HepG2 (cell line): ENCODE measurements at regions not wholly inside any gene's neighbourhood (a gene's known extent, or its start where the extent isn't known, plus 50 kb on each side); places are given as distances from the start of the nearest gene placed in this dataset.

Experiments used
- ATAC-seq: fragments of 200-7000 bp; cut with Tn5 transposase; 3 replicates; pipeline ENCODE4 v1.9.1; 2020; ENCODE audit warnings: mild to moderate bottlenecking, moderate library complexity
- BruUV-seq: library from RNA; stranded (reverse); fragments of 400-500 nt; replicated peaks from 2 replicates; lab custom pipeline; 2021; lab: Mats Ljungman, UMichigan
- CTCF ChIA-PET: fragments of 300-600 bp; formaldehyde crosslinking; extraction: SDS; loops from one replicate; lab custom pipeline; 2021; ENCODE audit warnings: low total read pairs, inconsistent platforms, low intra/inter-chr PET ratio; lab: Yijun Ruan, JAX
- POLR2A ChIA-PET: fragments of 350-600 bp; sonication (Branson Sonifier 250); formaldehyde crosslinking; loops from one replicate; lab custom pipeline; 2020; ENCODE audit warnings: antibody characterized with exemption, inconsistent platforms; lab: Yijun Ruan, JAX
- DNase-seq: peaks from one replicate; pipeline ENCODE4 v3.0.0-alpha.2; 2015; ENCODE audit warnings: low spot score
- FAIRE-seq: peaks from 3 replicates; lab custom pipeline; 2011; peaks lifted over from hg19 to GRCh38; lab: Jason Lieb, UNC
- H2AFZ ChIP-seq: one replicate; pipeline ENCODE4 v1.6.1; 2011; ENCODE audit warnings: low read length, inconsistent platforms
- H3K27ac ChIP-seq: fragments of 300-600 bp; 3 replicates; pipeline ENCODE4 v1.8.0; 2011; ENCODE audit warnings: mixed run types, mild to moderate bottlenecking, mixed read lengths, low read length, inconsistent platforms; ENCODE audit not compliant: insufficient read depth; ENCODE audit errors: extremely low read length
- H3K27me3 ChIP-seq, 2 experiments: fragments of 200-600 bp in 1 of 2; 2 replicates in 1 of 2; 3 replicates in 1 of 2; pipeline versions ENCODE4 v1.6.0 to v1.8.0; 2011; ENCODE audit warnings: low read length in 2 of 2, mild to moderate bottlenecking in 2 of 2, moderate library complexity in 2 of 2, inconsistent platforms in 1 of 2; ENCODE audit not compliant: insufficient read depth in 2 of 2, control insufficient read depth in 1 of 2
- H3K36me3 ChIP-seq, 2 experiments: fragments of 200-600 bp in 1 of 2; replicated peaks in 1 of 2; 2 replicates in 1 of 2; 3 replicates in 1 of 2; pipeline versions ENCODE4 v1.5.1 to v1.8.0; 2011; ENCODE audit warnings: low read length in 2 of 2, inconsistent platforms in 1 of 2; ENCODE audit not compliant: insufficient read depth in 2 of 2, control insufficient read depth in 1 of 2
- H3K4me1 ChIP-seq: 2 replicates; pipeline ENCODE4 v1.5.1; 2012; ENCODE audit warnings: low read length, inconsistent platforms; ENCODE audit not compliant: insufficient read depth
- H3K4me2 ChIP-seq: 2 replicates; pipeline ENCODE4 v1.6.0; 2011; ENCODE audit warnings: low read depth, low read length, inconsistent platforms
- H3K4me3 ChIP-seq, 3 experiments: fragments of 200-600 bp in 1 of 3; sonication (generic), shearing (Covaris generic) in 1 of 3; replicated peaks in 1 of 3; 2 replicates each; pipeline ENCODE4 v1.5.1; 2011 to 2016; ENCODE audit warnings: low read length in 3 of 3, inconsistent platforms in 2 of 3, low read depth in 2 of 3, mild to moderate bottlenecking in 2 of 3, control low read depth in 1 of 3, mixed read lengths in 1 of 3; ENCODE audit not compliant: insufficient read depth in 1 of 3
- H3K79me2 ChIP-seq: one replicate; pipeline ENCODE4 v1.6.1; 2011; ENCODE audit warnings: low read length, inconsistent platforms; ENCODE audit not compliant: insufficient read depth
- H3K9ac ChIP-seq: 2 replicates; pipeline ENCODE4 v1.6.0; 2011; ENCODE audit warnings: mild to moderate bottlenecking, low read depth, low read length, inconsistent platforms; ENCODE audit not compliant: insufficient read depth
- H3K9me3 ChIP-seq: 2 replicates; pipeline ENCODE4 v1.5.1; 2012; ENCODE audit warnings: mild to moderate bottlenecking, low read length
- H4K20me1 ChIP-seq: 2 replicates; pipeline ENCODE4 v1.6.0; 2011; ENCODE audit warnings: inconsistent platforms, mild to moderate bottlenecking, low read length, moderate library complexity; ENCODE audit not compliant: insufficient read depth
- ARNTL ChIP-seq: sonication (generic); formaldehyde crosslinking; IDR thresholded peaks from 2 replicates; pipeline ENCODE4 v1.4.0; 2020; ENCODE audit warnings: mild to moderate bottlenecking, missing genetic modification reagents
- EP300 ChIP-seq, 3 experiments: sonication (generic) in 1 of 3; formaldehyde crosslinking in 1 of 3; IDR thresholded peaks; 2 replicates each; pipeline versions ENCODE4 v1.5.1 to v1.6.1; 2011 to 2020; ENCODE audit warnings: low read depth in 2 of 3, low read length in 2 of 3, borderline replicate concordance in 1 of 3, improper control_type of control experiment in 1 of 3, mild to moderate bottlenecking in 1 of 3, missing genetic modification reagents in 1 of 3, moderate library complexity in 1 of 3
- HDAC6 ChIP-seq: fragments of 200-600 bp; sonication (generic); IDR thresholded peaks from 2 replicates; pipeline ENCODE4 v1.7.0; 2017; ENCODE audit warnings: mild to moderate bottlenecking, antibody characterized with exemption, low read length, low read depth
- HNRNPK ChIP-seq: fragments of 200-400 bp; formaldehyde crosslinking; IDR thresholded peaks from 2 replicates; pipeline ENCODE4 v1.6.1; 2018; ENCODE audit warnings: low read length, low read depth, moderate library complexity, mild to moderate bottlenecking; ENCODE audit not compliant: poor library complexity, severe bottlenecking
- NFYC ChIP-seq: IDR thresholded peaks from 2 replicates; pipeline ENCODE4 v1.6.1; 2016; ENCODE audit warnings: missing genetic modification reagents, missing compliant biosample characterization
- ZFP90 ChIP-seq: sonication (generic); formaldehyde crosslinking; IDR thresholded peaks from 2 replicates; pipeline ENCODE4 v1.8.0; 2022; ENCODE audit warnings: missing genetic modification reagents, mild to moderate bottlenecking, inconsistent platforms, borderline replicate concordance
- ZMYM3 ChIP-seq: sonication (generic); formaldehyde crosslinking; IDR thresholded peaks from 2 replicates; pipeline ENCODE4 v1.5.1; 2020; ENCODE audit warnings: mild to moderate bottlenecking, missing genetic modification reagents
- ZNF274 ChIP-seq: sonication (generic); formaldehyde crosslinking; IDR thresholded peaks from 2 replicates; pipeline ENCODE4 v1.5.1; 2020; ENCODE audit warnings: mild to moderate bottlenecking, missing genetic modification reagents
- ZNF33B ChIP-seq: sonication (generic); formaldehyde crosslinking; IDR thresholded peaks from 2 replicates; pipeline ENCODE4 v1.5.1; 2020; ENCODE audit warnings: mild to moderate bottlenecking, missing genetic modification reagents
- ZNF383 ChIP-seq: sonication (generic); formaldehyde crosslinking; IDR thresholded peaks from 2 replicates; pipeline ENCODE4 v1.4.0; 2020; ENCODE audit warnings: missing genetic modification reagents, mild to moderate bottlenecking, borderline replicate concordance
- ZNF629 ChIP-seq: sonication (generic); formaldehyde crosslinking; conservative IDR thresholded peaks from 2 replicates; pipeline ENCODE4 v1.5.0; 2020; ENCODE audit warnings: missing genetic modification reagents
- ZNF781 ChIP-seq: sonication (generic); formaldehyde crosslinking; IDR thresholded peaks from 2 replicates; pipeline ENCODE4 v1.5.1; 2020; ENCODE audit warnings: borderline replicate concordance, mild to moderate bottlenecking, missing genetic modification reagents; ENCODE audit errors: not compliant biosample characterization
- WGBS: methylation state at CpG from one replicate; pipeline ENCODE4 v1.1.6; 2017; ENCODE audit warnings: low lambda C conversion rate; 5-methylcytosine and 5-hydroxymethylcytosine counted together
- in situ Hi-C: cut with HindIII; loops from 2 replicates; pipeline ENCODE4 v1.10.0; 2017; ENCODE audit warnings: low pct_unique_long_range_greater_than_20kb; ENCODE audit not compliant: extremely low pct_ligation_motif_present
- intact Hi-C: fragments of 100-400 bp; cut with micrococcal nuclease; formaldehyde crosslinking; loops from one replicate; pipeline ENCODE4 v1.10.0; 2022; ENCODE audit not compliant: unreplicated experiment
- TF ChIP-seq, protein P1 (sequence below): IDR thresholded peaks from 2 replicates; pipeline ENCODE4 v1.6.1; 2012; ENCODE audit warnings: inconsistent platforms
- TF ChIP-seq, protein P2 (sequence below): sonication (generic); formaldehyde crosslinking; IDR thresholded peaks from 2 replicates; pipeline ENCODE4 v1.5.1; 2020; ENCODE audit warnings: missing genetic modification reagents, mild to moderate bottlenecking, borderline replicate concordance

DNA sequence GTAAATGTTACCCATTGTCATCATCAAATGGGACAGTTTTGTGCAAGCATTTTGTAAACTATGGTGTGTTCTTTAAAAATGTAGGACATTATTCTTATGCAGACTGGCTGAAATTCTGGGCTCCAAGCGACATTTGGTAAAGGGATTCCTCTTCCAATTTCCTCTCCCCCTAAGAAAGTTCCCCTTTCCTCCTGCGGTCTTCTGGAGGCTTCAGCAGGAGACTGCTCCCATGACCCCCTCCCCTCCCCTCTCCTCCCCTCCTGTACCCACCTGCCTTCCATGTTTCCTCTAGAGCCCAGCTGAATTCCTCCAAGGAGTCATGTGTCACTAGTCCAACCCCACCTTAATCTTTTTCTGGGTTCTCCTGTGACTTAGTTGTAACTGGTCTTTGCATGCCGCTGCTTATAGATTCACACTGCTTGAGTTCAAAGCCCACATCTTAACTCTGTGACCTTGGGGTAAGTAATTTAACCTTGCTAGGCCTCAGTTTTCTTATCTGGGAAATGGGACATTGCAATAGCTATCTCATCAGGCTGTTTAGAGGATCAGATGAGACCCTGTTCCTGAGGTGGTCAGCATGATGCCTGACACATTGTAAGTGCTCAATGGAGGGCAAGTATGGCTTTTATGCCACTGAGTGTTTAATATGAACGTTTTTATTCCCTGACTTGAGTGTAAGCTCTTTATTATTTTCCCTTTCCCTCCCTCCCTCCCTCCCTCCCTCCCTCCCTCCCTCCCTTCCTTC is 69.9 kb upstream of the WDR26 start:
- Histone ChIP-seq H3K4me1 (peaks cover 75% of the 10 kb centered on the region), H3K4me2 (peak overlapping the region; percentile 93), H3K27me3 (peaks cover 1 to 6% of the 10 kb centered on the region in 2 experiments; a peak in 2 of 5 replicates), H3K79me2 (no peaks in the 10 kb centered on the region), H3K36me3 (no peaks in the 10 kb centered on the region), H2AFZ (no peak overlapping the region), H3K4me3 (no peak overlapping the region), H3K9me3 (no peaks in the 10 kb centered on the region), H3K27ac (no peak overlapping the region), H4K20me1 (no peaks in the 10 kb centered on the region), H3K9ac (no peak overlapping the region)
- 29% methylated on average over 4 of the region's 4 CpGs for WGBS
- no peak for ATAC-seq
- no TSS peak for BruUV-seq
- DNase-seq, result no peak
- intact Hi-C loops (no loop called here), in situ Hi-C loops (no loop called here)
- POLR2A ChIA-PET, result no interaction called here
- CTCF ChIA-PET, result no interaction called here
- no peak for FAIRE-seq
- TF ChIP-seq ZNF629 (peak; percentile 95), HNRNPK (peak; percentile 72), HDAC6 (no peak), ZMYM3 (peak; percentile 77; the same call in 1 of the 2 replicates)
- TF ChIP-seq, protein P1, sequence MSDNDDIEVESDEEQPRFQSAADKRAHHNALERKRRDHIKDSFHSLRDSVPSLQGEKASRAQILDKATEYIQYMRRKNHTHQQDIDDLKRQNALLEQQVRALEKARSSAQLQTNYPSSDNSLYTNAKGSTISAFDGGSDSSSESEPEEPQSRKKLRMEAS, result peak; percentile 1; the same call in 1 of the 2 replicates

DNA sequence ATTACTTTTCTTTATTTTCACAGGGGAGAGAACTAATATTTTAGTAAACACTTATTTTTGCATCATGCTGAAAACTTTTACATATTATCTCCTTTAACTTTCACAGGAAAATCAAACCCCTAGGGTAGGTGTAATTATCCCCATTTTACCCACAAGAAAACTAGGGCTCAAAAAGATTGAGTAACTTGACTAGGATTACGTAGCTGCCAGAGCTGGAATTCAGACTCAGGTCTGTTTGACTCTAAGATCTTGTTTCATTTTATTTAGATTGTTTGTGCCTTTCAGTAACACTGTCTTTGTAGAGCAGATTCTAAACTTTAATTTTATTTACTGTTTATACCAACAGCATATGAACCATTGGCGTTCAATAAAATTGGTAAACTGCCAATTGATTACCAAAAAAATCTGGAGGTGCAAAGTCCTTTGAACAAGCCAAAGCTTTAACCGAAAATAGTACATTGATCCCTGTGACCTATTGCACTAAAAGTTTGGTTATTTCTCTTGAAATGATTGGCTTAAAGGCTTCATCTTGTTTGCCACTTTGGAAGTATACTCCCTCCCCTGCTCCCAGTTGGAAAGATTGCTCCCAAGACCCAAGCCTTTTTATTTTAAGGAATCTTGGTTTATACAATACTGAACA is 71.0 kb upstream of the WDR26 start:
- ChIA-PET POLR2A (no interaction called here), CTCF (no interaction called here)
- ATAC-seq (no peak), FAIRE-seq (no peak), DNase-seq (no peak)
- in situ Hi-C loops, result no loop called here
- Histone ChIP-seq H3K9ac (no peak overlapping the region), H2AFZ (no peak overlapping the region), H3K4me1 (peaks cover 86% of the 10 kb centered on the region), H3K27ac (no peak overlapping the region), H3K79me2 (no peaks in the 10 kb centered on the region), H3K27me3 (peaks cover 1 to 6% of the 10 kb centered on the region in 2 experiments; a peak in 2 of 5 replicates), H3K4me3 (peak overlapping the region in 1 of 3 experiments; percentile 24; a peak in 1 of 6 replicates), H3K9me3 (no peaks in the 10 kb centered on the region), H3K36me3 (no peaks in the 10 kb centered on the region), H4K20me1 (no peaks in the 10 kb centered on the region), H3K4me2 (peak overlapping the region; percentile 21)
- no TSS peak for BruUV-seq
- intact Hi-C loops, result no loop called here
- 3% methylated on average over 3 of the region's 3 CpGs for WGBS
- TF ChIP-seq ZNF383 (CRISPR knock-in tag) (no peak), NFYC (no peak), ZNF274 (CRISPR knock-in tag) (no peak), ZFP90 (CRISPR knock-in tag) (no peak), ZNF781 (CRISPR knock-in tag) (no peak), ARNTL (CRISPR knock-in tag) (no peak), EP300 (IDR thresholded peaks at IDR 0.05; ENCODE audit: low read depth in 2 of 2, low read length in 2 of 2) (0 out of 4 replicates have a peak, but pooled peaks of 1 of the 2 experiments have one; percentile 32), EP300 (CRISPR knock-in tag; IDR thresholded peaks at IDR 0.05; ENCODE audit: borderline replicate concordance) (no peak), ZNF33B (CRISPR knock-in tag) (no peak)
- TF ChIP-seq, protein P2, sequence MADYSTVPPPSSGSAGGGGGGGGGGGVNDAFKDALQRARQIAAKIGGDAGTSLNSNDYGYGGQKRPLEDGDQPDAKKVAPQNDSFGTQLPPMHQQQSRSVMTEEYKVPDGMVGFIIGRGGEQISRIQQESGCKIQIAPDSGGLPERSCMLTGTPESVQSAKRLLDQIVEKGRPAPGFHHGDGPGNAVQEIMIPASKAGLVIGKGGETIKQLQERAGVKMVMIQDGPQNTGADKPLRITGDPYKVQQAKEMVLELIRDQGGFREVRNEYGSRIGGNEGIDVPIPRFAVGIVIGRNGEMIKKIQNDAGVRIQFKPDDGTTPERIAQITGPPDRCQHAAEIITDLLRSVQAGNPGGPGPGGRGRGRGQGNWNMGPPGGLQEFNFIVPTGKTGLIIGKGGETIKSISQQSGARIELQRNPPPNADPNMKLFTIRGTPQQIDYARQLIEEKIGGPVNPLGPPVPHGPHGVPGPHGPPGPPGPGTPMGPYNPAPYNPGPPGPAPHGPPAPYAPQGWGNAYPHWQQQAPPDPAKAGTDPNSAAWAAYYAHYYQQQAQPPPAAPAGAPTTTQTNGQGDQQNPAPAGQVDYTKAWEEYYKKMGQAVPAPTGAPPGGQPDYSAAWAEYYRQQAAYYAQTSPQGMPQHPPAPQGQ (CRISPR knock-in tag), result no peak
